Natural killer cell (primary cell): ENCODE measurements at regions not wholly inside any gene's neighbourhood (a gene's known extent, or its start where the extent isn't known, plus 50 kb on each side); places are given as distances from the start of the nearest gene placed in this dataset.

ENCODE experiments used
- ATAC-seq, 3 donors: fragments of 150-1000 bp in 2 of 3; fragments of 200-7000 bp in 1 of 3; cut with Tn5 transposase; 1 replicate in 1 of 3; 2 replicates in 2 of 3; pipeline ENCODE4 v1.10.0; 2021; ENCODE audit warnings: mild to moderate bottlenecking in 2 of 3, moderate library complexity in 2 of 3
- DNase-seq, 2 donors: peaks; one replicate each; pipeline versions ENCODE4 v3.0.0 to v3.0.0-alpha.2; 2013 to 2021; ENCODE audit warnings: mixed read lengths in 1 of 2
- H3K27ac ChIP-seq: one replicate; pipeline ENCODE4 v1.5.1; 2013; ENCODE audit warnings: mild to moderate bottlenecking, low read length
- H3K27me3 ChIP-seq: one replicate; pipeline ENCODE4 v1.6.1; 2013; ENCODE audit warnings: low read length; ENCODE audit not compliant: control insufficient read depth, insufficient read depth
- H3K36me3 ChIP-seq: one replicate; pipeline ENCODE4 v1.6.1; 2013; ENCODE audit warnings: low read length; ENCODE audit not compliant: control insufficient read depth, insufficient read depth
- H3K4me1 ChIP-seq: one replicate; pipeline ENCODE4 v1.6.1; 2013; ENCODE audit warnings: low read length; ENCODE audit not compliant: control insufficient read depth, insufficient read depth
- H3K4me3 ChIP-seq: one replicate; pipeline ENCODE4 v1.5.1; 2013; ENCODE audit warnings: low read length
- H3K9me3 ChIP-seq: one replicate; pipeline ENCODE4 v1.6.1; 2013; ENCODE audit warnings: low read length; ENCODE audit not compliant: control insufficient read depth, insufficient read depth
- H3K27ac Mint-ChIP-seq, 2 donors: one replicate each; pipeline ENCODE4 v1.8.0; 2022; ENCODE audit warnings: mild to moderate bottlenecking in 2 of 2, mixed read lengths in 2 of 2, moderate library complexity in 1 of 2
- H3K27me3 Mint-ChIP-seq, 2 donors: one replicate each; pipeline ENCODE4 v1.8.0; 2022; ENCODE audit warnings: low read depth in 2 of 2, mixed read lengths in 2 of 2
- H3K36me3 Mint-ChIP-seq: one replicate; pipeline ENCODE4 v1.8.0; 2022; ENCODE audit warnings: mixed read lengths
- H3K4me1 Mint-ChIP-seq, 2 donors: one replicate each; pipeline ENCODE4 v1.8.0; 2022; ENCODE audit warnings: mixed read lengths in 2 of 2
- H3K4me3 Mint-ChIP-seq: one replicate; pipeline ENCODE4 v1.8.0; 2022; ENCODE audit warnings: mild to moderate bottlenecking, moderate library complexity, mixed read lengths
- H3K9me3 Mint-ChIP-seq, 2 donors: one replicate each; pipeline ENCODE4 v1.8.0; 2022; ENCODE audit warnings: mixed read lengths in 2 of 2
- WGBS: methylation state at CpG from one replicate; pipeline ENCODE4 v1.1.7; 2013; ENCODE audit warnings: missing lambda C conversion rate; ENCODE audit not compliant: insufficient coverage; 5-methylcytosine and 5-hydroxymethylcytosine counted together
- intact Hi-C: fragments of 100-400 bp; cut with micrococcal nuclease; formaldehyde crosslinking; loops from one replicate; pipeline ENCODE4 v1.14.2; 2022
- TF ChIP-seq, protein P1 (sequence below): fragments of 200-600 bp; IDR thresholded peaks from one replicate; pipeline ENCODE4 v1.8.0; 2022; ENCODE audit warnings: antibody characterized with exemption

- H3K27me3 Mint-ChIP-seq, result no peaks in the 10 kb centered on the region
- 90% methylated on average over 6 of the region's 6 CpGs for WGBS
- no peaks in the 10 kb centered on the region for H3K9me3 Mint-ChIP-seq
Measured at GRCh38 chr2:126834006-126834659, 64.6 kb upstream of the TEX51 start.

DNA sequence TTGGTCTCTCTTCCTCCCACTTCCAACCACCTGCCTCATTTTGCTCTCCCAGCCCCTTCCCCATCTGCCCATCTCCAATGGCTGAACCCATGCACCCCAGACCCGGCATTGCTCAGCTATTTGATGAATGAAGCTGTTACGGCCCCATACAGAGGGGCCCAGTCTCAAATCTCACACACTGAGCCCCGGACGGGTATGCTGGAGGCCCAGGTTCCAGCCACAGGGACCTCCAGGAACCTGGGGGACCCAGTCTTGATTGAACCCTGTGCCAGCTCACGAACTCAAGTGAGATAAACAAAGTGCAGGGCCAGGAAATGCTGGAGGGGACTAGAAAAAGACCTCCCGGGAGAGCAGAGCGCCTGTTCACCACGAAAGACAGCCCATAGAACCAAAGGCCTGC, 63.4 kb upstream of the TEX51 start:
- Histone ChIP-seq H3K27ac (no peak overlapping the region), H3K9me3 (no peaks in the 10 kb centered on the region), H3K36me3 (no peaks in the 10 kb centered on the region), H3K27me3 (no peaks in the 10 kb centered on the region), H3K4me1 (peaks cover 4% of the 10 kb centered on the region), H3K4me3 (no peak overlapping the region)
- no peaks in the 10 kb centered on the region for H3K4me1 Mint-ChIP-seq
- TF ChIP-seq, protein P1, sequence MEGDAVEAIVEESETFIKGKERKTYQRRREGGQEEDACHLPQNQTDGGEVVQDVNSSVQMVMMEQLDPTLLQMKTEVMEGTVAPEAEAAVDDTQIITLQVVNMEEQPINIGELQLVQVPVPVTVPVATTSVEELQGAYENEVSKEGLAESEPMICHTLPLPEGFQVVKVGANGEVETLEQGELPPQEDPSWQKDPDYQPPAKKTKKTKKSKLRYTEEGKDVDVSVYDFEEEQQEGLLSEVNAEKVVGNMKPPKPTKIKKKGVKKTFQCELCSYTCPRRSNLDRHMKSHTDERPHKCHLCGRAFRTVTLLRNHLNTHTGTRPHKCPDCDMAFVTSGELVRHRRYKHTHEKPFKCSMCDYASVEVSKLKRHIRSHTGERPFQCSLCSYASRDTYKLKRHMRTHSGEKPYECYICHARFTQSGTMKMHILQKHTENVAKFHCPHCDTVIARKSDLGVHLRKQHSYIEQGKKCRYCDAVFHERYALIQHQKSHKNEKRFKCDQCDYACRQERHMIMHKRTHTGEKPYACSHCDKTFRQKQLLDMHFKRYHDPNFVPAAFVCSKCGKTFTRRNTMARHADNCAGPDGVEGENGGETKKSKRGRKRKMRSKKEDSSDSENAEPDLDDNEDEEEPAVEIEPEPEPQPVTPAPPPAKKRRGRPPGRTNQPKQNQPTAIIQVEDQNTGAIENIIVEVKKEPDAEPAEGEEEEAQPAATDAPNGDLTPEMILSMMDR, result no peak
- intact Hi-C loops, result no loop called here
- DNase-seq (no peak), ATAC-seq (no peak)
- H3K27ac Mint-ChIP-seq, result no peak overlapping the region
- no peaks in the 10 kb centered on the region for H3K36me3 Mint-ChIP-seq
- no peaks in the 10 kb centered on the region for H3K9me3 Mint-ChIP-seq
- H3K27me3 Mint-ChIP-seq, result no peaks in the 10 kb centered on the region
- WGBS, result 86% methylated on average over 8 of the region's 8 CpGs
- no peak overlapping the region for H3K4me3 Mint-ChIP-seq

More at GRCh38 chr2:126834006-126834659, 64.6 kb upstream of the TEX51 start:
- Mint-ChIP-seq H3K4me3 (no peak overlapping the region), H3K4me1 (no peaks in the 10 kb centered on the region), H3K36me3 (no peaks in the 10 kb centered on the region), H3K27ac (no peak overlapping the region)
- Histone ChIP-seq H3K4me3 (no peak overlapping the region), H3K9me3 (no peaks in the 10 kb centered on the region), H3K4me1 (peaks cover 4% of the 10 kb centered on the region), H3K27ac (no peak overlapping the region), H3K27me3 (no peaks in the 10 kb centered on the region), H3K36me3 (no peaks in the 10 kb centered on the region)
- TF ChIP-seq, protein P1, result no peak
- ATAC-seq, result no peak
- intact Hi-C loops, result no loop called here
- DNase-seq, result no peak

GRCh38 chr2:126835831-126836230, 62.9 kb upstream of the TEX51 start:
- WGBS, result 78% methylated on average over 10 of the region's 10 CpGs

More at GRCh38 chr2:126835831-126836230, 62.9 kb upstream of the TEX51 start:
- Histone ChIP-seq H3K36me3 (no peaks in the 10 kb centered on the region), H3K4me1 (peaks cover 4% of the 10 kb centered on the region), H3K9me3 (no peaks in the 10 kb centered on the region), H3K4me3 (no peak overlapping the region), H3K27me3 (no peaks in the 10 kb centered on the region), H3K27ac (no peak overlapping the region)
- H3K4me3 Mint-ChIP-seq, result no peak overlapping the region
- no peaks in the 10 kb centered on the region for H3K27me3 Mint-ChIP-seq
- DNase-seq (no peak), ATAC-seq (no peak)
- no peaks in the 10 kb centered on the region for H3K9me3 Mint-ChIP-seq
- intact Hi-C loops, result no loop called here
- no peaks in the 10 kb centered on the region for H3K36me3 Mint-ChIP-seq
- H3K4me1 Mint-ChIP-seq, result no peaks in the 10 kb centered on the region
- no peak overlapping the region for H3K27ac Mint-ChIP-seq
- TF ChIP-seq, protein P1, result no peak
